HG02884 (cell line): ENCODE measurements at regions not wholly inside any gene's neighbourhood (a gene's known extent, or its start where the extent isn't known, plus 50 kb on each side); places are given as distances from the start of the nearest gene placed in this dataset.
"Not testable (repeated sequence)": the region's sequence is repeated elsewhere in the genome, so short reads cannot be mapped to it uniquely, and the experiment has no call there.

Experiments used
- ATAC-seq: cut with Tn5 transposase; IDR thresholded peaks from one replicate; pipeline ENCODE4 v1.9.1; 2021; ENCODE audit warnings: mild to moderate bottlenecking, moderate library complexity; ENCODE audit not compliant: unreplicated experiment

- ATAC-seq: no peak
Measured at GRCh38 chrX:114272096-114272686, 311.7 kb upstream of the HTR2C start.

DNA sequence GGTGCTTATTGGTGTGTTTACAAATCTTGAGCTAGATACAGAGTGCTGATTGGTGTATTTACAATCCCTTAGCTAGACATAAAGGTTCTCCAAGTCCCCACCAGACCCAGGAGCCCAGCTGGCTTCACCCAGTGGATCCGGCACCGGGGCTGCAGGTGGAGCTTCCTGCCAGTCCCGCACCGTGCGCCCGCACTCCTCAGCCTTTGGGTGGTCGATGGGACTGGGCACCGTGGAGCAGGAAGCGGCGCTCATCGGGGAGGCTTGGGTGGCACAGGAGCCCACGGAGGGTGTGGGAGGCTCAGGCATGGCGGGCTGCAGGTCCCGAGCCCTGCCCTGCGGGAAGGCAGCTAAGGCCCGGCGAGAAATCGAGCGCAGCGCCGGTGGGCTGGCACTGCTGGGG, 313.5 kb upstream of the HTR2C start:
- ATAC-seq: not testable (repeated sequence)

DNA sequence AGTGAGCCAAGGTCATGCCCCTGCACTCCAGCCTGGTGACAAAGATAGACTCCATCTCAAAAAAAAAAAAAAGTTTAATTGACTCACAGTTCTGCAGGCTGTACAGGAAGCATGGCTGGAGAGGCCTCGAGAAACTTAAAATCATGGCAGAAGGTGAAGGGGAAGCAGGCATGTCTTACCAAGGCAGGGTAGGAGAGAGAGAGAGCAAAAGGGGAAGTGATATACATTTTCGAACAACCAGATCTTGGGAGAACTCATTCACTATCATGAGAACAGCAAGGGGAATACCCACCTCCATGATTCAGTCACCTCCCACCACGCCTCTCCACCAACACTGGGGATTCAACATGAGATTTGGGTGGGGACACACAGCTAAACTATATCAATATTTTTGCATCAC, 315.2 kb upstream of the HTR2C start:
- no peak for ATAC-seq

DNA sequence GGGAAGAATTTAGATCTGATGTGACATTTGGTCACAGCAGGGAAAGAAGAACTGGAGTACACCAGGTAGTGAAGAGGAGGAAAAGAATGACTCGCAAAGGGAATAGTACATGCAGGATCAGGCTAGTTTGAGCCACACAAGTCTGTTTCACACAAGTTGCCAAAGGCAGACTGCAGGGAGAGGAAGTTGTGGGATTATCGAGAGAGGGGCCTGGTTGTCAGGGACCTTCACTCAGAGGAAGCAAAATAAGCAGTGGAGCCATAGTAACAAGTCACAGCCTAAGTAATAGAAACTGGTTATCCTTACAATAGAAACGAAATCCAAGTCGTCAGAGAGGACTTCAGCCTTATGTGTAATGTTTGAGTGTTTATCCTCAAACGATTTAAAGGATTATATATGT, 316.7 kb upstream of the HTR2C start:
- no peak for ATAC-seq

GRCh38 chrX:114252186-114252585, 331.7 kb upstream of the HTR2C start:
- ATAC-seq: no peak

DNA sequence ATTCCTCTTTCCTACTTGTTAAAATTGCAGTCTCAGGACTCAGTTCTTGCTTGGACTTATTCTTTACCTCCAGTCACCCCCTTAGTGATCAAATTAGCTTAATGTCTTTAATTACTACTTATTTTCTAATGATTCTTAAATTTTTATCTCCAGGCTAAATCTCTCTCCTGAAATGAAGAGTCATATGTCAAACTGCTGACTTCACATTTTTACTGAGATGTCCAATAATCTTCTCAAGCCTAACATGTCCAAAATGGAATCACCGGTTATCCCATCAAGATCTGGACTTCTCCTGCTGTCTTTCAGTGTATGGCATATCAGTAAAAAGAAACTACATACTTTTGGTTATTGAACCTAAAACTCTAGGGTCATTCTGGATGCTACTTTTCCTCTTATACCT, 332.3 kb upstream of the HTR2C start:
- ATAC-seq: no peak

- no peak for ATAC-seq
Measured at GRCh38 chrX:114221445-114221844, 362.4 kb upstream of the HTR2C start.

GRCh38 chrX:114210879-114211278, 373.0 kb upstream of the HTR2C start:
- no peak for ATAC-seq

- no peak for ATAC-seq
Measured at GRCh38 chrX:114201622-114202021, 382.3 kb upstream of the HTR2C start.

DNA sequence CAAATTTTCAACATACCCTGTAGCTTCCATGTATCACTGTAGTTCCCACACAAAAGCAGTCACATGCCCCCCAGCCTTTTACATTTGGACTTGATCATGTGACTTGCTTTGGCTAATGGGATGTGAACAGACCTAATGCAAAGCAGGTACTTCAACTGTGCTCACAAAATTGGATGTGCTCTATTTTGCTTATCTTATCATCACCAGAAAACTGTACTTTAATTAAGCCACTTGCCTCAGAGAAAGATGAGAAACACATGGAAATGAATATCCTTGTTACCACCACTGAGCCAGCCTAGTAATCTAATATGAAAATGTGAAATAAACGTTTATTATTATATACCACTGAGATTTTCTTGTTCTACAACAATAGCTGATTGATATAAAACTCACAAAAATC, 402.7 kb upstream of the HTR2C start:
- no peak for ATAC-seq

DNA sequence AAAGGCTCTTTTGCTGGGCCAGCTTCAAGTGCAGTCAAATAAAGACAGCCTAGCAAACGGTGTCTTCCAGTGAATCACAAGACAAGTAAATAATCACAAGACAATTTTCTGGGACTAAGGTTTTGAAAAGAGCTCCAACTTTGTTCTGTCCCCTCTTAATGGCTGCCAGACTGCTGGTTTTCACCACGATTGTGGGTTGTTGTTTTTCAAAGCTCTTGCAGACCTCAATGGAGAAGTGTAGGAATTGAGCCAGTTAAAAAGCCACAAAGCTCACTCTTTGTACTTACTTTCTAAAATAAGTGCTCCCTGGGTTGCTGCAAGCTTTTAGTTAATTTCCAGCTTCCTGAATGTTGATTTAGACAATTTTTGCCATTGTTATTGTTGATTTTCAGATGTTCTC, 405.8 kb upstream of the HTR2C start:
- ATAC-seq: no peak

DNA sequence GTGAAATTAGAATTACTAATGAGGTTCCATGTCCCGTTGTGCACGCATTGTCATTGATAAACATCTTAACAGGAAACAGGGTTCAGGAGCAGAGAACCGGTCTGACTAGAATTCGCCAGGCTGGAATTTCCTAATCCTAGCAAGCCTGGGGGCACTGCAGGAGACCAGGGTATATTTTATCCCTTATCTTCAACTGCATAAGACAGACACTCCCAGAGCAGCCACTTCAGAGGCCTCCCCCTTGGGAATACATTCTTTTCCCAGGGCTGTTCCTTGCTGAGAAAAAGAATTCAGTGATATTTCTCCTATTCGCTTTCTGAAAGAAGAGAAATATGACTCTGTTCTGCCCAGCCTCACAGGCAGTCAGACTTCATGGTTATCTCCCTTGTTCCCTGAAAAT, 416.6 kb upstream of the HTR2C start:
- ATAC-seq: not testable (repeated sequence)

DNA sequence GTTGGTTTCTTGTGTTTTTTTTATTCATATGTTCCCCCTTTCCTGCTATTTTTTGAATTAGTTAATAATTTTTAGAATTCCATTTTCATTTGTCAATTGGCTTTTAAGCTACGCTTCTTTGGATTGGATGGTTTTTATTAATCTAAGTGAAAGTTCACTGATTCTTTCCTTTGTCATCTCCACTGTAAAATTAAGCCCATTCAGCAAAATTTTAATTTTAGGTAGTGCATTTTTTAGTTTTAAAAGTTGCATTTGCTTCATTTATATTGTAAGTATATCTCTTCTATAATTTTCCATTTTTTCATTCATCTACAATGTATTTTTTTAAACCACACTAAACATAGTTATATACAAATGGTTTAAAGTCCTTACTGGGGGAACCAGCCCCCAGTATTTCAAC, 417.3 kb upstream of the HTR2C start:
- ATAC-seq: no peak

GRCh38 chrX:114165537-114165936, 418.3 kb upstream of the HTR2C start:
- no peak for ATAC-seq

DNA sequence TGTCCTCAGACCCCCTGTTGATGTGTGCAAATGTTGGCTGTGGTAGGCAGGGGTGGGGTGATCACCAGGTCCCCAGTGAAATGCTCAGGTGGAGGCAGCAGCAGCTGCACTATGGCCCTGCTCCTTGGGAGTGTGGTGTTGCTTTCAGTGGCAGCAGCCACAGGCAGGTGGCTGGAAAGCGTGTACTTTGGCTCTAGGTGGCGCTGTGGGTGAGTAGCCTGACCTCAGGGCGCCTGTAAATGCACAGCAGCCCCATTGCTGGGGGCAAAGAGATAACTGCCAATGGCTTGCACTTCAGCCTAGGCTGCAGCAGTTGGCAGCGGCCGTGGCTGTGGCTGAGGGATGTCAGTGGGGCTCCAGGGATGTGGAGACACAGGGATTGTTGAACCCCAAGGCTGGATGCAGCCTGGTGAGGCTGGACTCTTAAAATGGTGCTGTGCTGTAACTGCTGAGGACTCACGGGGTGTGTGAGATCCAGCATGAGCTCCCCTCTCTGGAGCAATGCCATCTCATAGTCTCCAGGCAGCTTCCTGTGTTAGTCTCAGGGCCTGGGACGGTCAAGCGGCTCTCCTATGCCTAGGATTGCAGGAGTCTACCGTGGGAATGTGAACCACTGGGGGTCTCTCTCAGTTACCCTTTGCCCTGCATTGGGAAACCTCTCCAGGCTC, 421.7 kb upstream of the HTR2C start:
- no peak for ATAC-seq

DNA sequence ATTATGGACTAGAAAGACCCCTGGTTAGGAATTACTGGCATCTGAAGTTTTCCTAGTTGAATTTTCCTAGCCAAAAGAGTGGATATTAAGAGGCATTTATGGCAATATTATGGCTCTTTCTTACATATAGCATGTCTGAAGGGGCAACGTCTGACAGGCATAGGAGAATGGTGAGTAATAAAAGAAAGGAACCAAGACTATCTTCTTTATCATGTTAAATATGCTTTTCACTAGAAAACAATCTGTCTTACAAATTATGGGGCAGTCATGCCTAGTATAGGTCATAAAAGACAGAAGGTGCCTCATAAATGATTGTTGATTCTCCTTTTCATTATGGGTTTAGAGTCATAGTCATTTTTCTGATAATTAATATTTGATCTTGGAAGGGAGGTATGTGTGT, 431.1 kb upstream of the HTR2C start:
- no peak for ATAC-seq

DNA sequence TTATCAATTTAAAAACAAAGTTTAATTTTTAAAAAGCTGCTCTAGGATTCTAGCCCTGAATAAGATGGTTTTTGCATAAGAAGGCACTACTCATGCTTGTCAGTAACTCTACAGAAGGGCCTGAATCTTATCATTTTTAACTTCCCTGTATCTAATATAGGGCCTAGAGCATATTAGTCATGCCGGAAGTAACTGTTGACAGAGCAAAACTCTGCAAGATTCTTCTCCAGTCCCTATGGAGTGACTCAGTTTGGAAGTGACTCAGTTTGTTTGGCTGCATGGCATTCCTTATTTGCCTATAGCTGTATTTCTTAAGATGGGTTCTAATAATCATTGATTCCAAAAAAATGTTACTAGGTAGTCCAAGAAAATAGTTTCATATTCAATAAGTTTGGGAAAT, 431.8 kb upstream of the HTR2C start:
- ATAC-seq: no peak

DNA sequence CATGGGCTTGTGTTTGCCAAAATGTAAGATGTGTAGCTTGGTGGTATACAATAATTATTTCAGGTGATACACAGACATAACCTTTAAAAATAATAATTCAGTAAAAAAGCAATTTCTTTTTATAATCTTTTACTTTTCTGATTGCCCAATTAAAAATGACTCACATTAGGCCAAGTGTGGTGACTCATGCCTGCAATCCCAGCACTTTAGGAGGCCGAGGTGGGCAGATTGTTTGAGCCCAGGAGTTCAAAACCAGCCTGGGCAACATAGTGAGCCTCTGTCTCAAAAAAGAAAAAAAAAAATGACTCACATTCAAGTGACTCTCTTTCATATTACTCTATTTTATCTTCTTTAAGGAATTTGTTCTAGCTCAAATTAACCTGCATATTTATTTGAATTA, 449.4 kb upstream of the HTR2C start:
- no peak for ATAC-seq

DNA sequence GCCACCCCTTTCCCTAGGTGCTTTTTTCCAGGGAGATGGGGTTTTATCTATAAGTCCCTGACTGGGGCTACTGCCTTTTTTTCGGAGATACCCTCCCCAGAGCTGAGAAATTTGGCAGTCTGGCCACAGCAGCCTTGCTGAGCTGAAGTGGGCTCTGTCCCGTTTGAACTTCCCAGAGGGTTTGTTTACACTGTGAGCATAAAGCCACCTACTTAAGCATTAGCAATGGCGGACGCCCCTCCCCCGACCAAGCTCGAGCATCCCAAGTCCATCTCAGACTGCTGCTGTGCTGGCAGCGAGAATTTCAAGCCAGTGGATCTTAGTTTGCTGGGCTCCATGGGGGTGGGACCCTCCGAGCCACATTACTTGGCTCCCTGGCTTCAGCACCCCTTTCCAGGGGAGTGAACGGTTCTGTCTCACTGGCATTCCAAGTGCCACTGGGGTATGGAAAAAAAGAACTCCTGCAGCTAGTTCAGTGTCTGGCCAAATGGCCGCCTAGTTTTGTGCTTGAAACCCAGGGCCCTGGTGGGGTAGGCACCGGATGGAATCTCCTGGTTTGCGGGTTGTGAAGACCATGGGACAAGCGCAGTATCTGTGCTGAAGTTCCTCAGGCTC, 456.4 kb upstream of the HTR2C start:
- ATAC-seq: no peak

DNA sequence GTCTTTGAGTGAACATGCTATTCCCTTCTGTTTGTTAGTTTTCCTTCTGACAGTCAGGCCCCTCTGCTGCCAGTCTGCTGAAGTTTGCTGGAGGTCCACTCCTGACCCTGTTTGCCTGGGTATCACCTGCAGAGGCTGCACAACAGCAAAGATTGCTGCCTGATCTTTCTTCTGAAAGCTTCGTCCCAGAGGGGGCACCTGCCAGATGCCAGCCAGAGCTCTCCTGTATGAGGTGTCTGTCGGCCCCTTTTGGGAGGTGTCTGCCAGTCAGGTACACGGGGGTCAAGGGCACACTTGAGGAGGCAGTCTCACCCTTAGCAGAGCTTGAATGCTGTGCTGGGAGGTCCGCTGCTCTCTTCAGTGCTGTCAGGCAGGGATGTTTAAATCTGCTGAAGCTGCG, 456.9 kb upstream of the HTR2C start:
- no peak for ATAC-seq

- ATAC-seq: no peak
Measured at GRCh38 chrX:114101081-114101480, 482.8 kb upstream of the HTR2C start.

GRCh38 chrX:114097866-114098265, 486.0 kb upstream of the HTR2C start:
- no peak for ATAC-seq

- no peak for ATAC-seq
Measured at GRCh38 chrX:114097427-114097826, 486.5 kb upstream of the HTR2C start.
